ENCODE measurements at regions not wholly inside any gene's neighbourhood (a gene's known extent, or its start where the extent isn't known, plus 50 kb on each side); places are given as distances from the start of the nearest gene placed in this dataset.
"Not testable (repeated sequence)": the region's sequence is repeated elsewhere in the genome, so short reads cannot be mapped to it uniquely, and the experiment has no call there.

GRCh38 chr7:54898659-54899340 is 120.0 kb upstream of the EGFR start:
- DNase-seq (ENCODE audit: low spot score): no peak

- no peak for DNase-seq (ENCODE audit: low spot score)
Observed at GRCh38 chr7:54901840-54902239, 117.0 kb upstream of the EGFR start.

GRCh38 chr7:54904130-54904529 is 114.7 kb upstream of the EGFR start:
- no peak for DNase-seq (ENCODE audit: low spot score)

GRCh38 chr7:54904986-54905385 is 113.8 kb upstream of the EGFR start:
- DNase-seq (ENCODE audit: low spot score): no peak

GRCh38 chr7:54906963-54907362 is 111.9 kb upstream of the EGFR start:
- DNase-seq (ENCODE audit: low spot score): no peak

- no peak for DNase-seq (ENCODE audit: low spot score)
Observed at GRCh38 chr7:54907981-54908380, 110.8 kb upstream of the EGFR start.

GRCh38 chr7:54908760-54909438 is 109.9 kb upstream of the EGFR start:
- no peak for DNase-seq (ENCODE audit: low spot score)

- no peak for DNase-seq (ENCODE audit: low spot score)
Observed at GRCh38 chr7:54915870-54916598, 102.8 kb upstream of the EGFR start.

- DNase-seq (ENCODE audit: low spot score): no peak
Observed at GRCh38 chr7:54917613-54918391, 101.0 kb upstream of the EGFR start.

GRCh38 chr7:54921116-54921515 is 97.7 kb upstream of the EGFR start:
- no peak for DNase-seq (ENCODE audit: low spot score)

GRCh38 chr7:54931532-54931931 is 87.3 kb upstream of the EGFR start:
- no peak for DNase-seq (ENCODE audit: low spot score)

GRCh38 chr7:54932818-54933543 is 85.8 kb upstream of the EGFR start:
- DNase-seq (ENCODE audit: low spot score): peak; percentile 80

GRCh38 chr7:54933643-54934042 is 85.2 kb upstream of the EGFR start:
- DNase-seq (ENCODE audit: low spot score): no peak

- no peak for DNase-seq (ENCODE audit: low spot score)
Observed at GRCh38 chr7:54940748-54941147, 78.1 kb upstream of the EGFR start.

GRCh38 chr7:54944179-54944578 is 74.6 kb upstream of the EGFR start:
- DNase-seq (ENCODE audit: low spot score): no peak

- DNase-seq (ENCODE audit: low spot score): no peak
Observed at GRCh38 chr7:54946271-54946670, 72.5 kb upstream of the EGFR start.

GRCh38 chr7:54946764-54947163 is 72.1 kb upstream of the EGFR start:
- DNase-seq (ENCODE audit: low spot score): no peak

GRCh38 chr7:54947266-54947665 is 71.6 kb upstream of the EGFR start:
- DNase-seq (ENCODE audit: low spot score): no peak

GRCh38 chr7:54949514-54949913 is 69.3 kb upstream of the EGFR start:
- DNase-seq (ENCODE audit: low spot score): not testable (repeated sequence)

- DNase-seq (ENCODE audit: low spot score): no peak
Observed at GRCh38 chr7:54955296-54955695, 63.5 kb upstream of the EGFR start.

- DNase-seq (ENCODE audit: low spot score): peak; percentile 42
Observed at GRCh38 chr7:54955696-54956420, 63.0 kb upstream of the EGFR start.

All from globus pallidus (tissue), 1 donor.